ENCODE measurements at regions not wholly inside any gene's neighbourhood (a gene's known extent, or its start where the extent isn't known, plus 50 kb on each side); places are given as distances from the start of the nearest gene placed in this dataset.

DNA sequence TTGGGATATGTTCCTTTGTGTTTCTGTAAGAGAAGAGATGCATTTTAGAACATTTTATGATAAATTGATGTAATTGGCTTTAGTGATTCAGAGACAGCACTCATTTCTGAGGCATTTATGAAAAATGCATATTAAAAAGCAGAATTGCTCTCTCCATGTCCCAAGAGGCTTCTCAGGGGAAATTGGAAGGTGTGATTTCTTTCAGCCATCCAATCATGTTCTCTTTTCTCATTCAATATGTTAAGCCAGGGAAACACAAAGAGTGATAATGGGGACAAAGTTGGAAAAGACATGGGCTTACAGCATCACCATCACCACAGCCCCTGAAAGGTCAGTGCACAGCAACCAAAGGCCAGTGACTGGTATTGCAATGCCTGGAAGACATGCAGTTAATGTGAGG is 129.9 kb upstream of the COL1A2 start:
- TF ChIP-seq, protein P1, sequence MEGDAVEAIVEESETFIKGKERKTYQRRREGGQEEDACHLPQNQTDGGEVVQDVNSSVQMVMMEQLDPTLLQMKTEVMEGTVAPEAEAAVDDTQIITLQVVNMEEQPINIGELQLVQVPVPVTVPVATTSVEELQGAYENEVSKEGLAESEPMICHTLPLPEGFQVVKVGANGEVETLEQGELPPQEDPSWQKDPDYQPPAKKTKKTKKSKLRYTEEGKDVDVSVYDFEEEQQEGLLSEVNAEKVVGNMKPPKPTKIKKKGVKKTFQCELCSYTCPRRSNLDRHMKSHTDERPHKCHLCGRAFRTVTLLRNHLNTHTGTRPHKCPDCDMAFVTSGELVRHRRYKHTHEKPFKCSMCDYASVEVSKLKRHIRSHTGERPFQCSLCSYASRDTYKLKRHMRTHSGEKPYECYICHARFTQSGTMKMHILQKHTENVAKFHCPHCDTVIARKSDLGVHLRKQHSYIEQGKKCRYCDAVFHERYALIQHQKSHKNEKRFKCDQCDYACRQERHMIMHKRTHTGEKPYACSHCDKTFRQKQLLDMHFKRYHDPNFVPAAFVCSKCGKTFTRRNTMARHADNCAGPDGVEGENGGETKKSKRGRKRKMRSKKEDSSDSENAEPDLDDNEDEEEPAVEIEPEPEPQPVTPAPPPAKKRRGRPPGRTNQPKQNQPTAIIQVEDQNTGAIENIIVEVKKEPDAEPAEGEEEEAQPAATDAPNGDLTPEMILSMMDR (conservative IDR thresholded peaks at IDR 0.05) = no peak
- TF ChIP-seq EZH2 (IDR thresholded peaks at IDR 0.05; ENCODE audit: low read depth) = no peak
